Fibroblast of lung (primary cell): ENCODE measurements at regions not wholly inside any gene's neighbourhood (a gene's known extent, or its start where the extent isn't known, plus 50 kb on each side); places are given as distances from the start of the nearest gene placed in this dataset.

Experiments
- EZH2 ChIP-seq: IDR thresholded peaks from 2 replicates; pipeline ENCODE4 v1.5.1; 2012; ENCODE audit warnings: low read length, control low read depth, mild to moderate bottlenecking; ENCODE audit errors: missing control alignments
- TF ChIP-seq, protein P1 (sequence below), 2 donors: IDR thresholded peaks in 1 of 2; conservative IDR thresholded peaks in 1 of 2; 1 replicate in 1 of 2; 2 replicates in 1 of 2; pipeline ENCODE4 v1.5.1; 2011 to 2012; ENCODE audit warnings: low read length in 2 of 2, control low read depth in 1 of 2, inconsistent platforms in 1 of 2, low read depth in 1 of 2, mild to moderate bottlenecking in 1 of 2

DNA sequence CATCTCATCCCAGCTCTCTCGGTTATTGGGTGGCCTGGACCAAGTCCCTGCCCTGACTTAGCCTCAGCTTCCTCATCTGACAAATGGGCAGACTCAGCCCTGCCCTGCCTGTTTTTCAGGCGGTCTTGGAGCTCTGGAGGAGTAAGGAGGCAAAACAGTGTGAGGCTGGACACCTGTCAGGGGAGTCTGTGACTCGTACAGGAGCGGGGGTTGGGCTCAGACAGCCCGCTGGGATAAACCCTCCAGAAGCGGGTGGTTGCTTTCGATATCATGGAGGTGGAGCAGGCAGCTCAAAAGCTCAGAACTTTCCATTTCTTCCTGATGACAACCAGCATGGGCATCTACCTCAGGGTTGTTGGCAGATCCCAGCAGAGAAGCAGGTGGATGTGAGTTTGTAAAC lies 72.9 kb upstream of the GGTA1 start:
- no peak for TF ChIP-seq EZH2
- TF ChIP-seq, protein P1, sequence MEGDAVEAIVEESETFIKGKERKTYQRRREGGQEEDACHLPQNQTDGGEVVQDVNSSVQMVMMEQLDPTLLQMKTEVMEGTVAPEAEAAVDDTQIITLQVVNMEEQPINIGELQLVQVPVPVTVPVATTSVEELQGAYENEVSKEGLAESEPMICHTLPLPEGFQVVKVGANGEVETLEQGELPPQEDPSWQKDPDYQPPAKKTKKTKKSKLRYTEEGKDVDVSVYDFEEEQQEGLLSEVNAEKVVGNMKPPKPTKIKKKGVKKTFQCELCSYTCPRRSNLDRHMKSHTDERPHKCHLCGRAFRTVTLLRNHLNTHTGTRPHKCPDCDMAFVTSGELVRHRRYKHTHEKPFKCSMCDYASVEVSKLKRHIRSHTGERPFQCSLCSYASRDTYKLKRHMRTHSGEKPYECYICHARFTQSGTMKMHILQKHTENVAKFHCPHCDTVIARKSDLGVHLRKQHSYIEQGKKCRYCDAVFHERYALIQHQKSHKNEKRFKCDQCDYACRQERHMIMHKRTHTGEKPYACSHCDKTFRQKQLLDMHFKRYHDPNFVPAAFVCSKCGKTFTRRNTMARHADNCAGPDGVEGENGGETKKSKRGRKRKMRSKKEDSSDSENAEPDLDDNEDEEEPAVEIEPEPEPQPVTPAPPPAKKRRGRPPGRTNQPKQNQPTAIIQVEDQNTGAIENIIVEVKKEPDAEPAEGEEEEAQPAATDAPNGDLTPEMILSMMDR (conservative IDR thresholded peaks at IDR 0.05 in 1 of 2, IDR thresholded peaks at IDR 0.05 in 1 of 2; ENCODE audit: low read depth in 1 of 2, low read length in 2 of 2): no peak
